ENCODE measurements at regions not wholly inside any gene's neighbourhood (a gene's known extent, or its start where the extent isn't known, plus 50 kb on each side); places are given as distances from the start of the nearest gene placed in this dataset.

DNA sequence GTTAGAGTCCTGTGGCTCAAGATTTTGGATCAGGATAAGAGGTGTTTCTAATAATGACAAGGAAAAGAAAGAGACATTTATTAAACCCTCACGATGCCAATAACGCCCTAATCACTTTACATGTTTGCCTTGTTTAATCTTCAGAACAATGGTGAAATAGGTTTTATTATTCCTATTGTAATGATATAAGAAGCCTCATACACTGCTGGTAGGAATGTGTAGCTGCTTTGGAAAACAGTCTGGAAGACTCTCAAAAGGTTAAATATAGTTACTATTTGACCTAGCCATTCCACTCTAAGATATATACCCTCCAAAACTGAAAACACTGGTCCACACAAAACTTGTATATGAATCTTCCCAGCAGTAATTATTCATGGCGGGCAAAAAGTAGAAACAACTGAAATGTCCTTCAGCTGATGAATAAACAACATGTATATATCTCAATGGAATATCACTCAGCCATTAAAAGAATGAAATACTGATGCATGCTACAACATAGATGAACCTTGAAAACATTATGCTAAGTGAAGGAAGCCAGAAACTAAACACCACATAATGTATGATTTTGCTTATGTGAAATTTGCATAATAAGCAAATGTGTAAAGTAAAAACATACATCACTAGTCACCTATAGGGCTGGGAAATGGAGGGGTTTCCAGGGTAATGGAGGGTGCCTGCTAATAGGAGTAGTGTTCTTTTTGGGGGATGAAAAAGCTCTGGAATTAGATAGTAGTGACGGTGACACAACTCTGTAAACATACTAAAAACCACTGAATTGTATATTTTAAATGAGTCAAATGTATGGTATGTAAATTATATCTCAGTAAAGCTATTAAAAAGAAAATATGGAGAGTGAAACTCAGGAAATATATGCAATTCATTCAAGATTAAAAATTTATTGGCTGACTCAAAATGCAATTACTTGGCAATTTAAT lies 76.9 kb upstream of the ANK3 start:
- DNase-seq (ENCODE audit: low spot score): no peak

DNA sequence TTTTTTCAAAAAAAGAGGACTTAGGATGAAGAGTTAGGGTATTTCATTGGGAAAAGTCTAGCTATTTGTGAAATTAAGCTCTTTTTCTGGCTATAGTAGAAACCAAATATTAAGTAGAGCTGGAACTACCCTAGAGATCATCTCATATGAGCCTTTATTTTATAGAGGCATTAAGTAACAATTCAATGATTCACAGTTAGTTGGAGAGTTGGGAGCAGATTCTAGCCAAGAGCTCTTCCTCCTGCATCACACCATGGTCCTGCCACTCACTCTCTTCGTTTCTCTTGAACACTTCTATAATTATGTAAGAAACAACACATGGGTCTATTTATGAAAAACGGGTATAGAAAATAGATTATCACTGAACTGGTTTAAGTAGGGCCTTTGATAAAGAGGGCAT lies 76.1 kb upstream of the ANK3 start:
- no peak for DNase-seq (ENCODE audit: low spot score)

DNA sequence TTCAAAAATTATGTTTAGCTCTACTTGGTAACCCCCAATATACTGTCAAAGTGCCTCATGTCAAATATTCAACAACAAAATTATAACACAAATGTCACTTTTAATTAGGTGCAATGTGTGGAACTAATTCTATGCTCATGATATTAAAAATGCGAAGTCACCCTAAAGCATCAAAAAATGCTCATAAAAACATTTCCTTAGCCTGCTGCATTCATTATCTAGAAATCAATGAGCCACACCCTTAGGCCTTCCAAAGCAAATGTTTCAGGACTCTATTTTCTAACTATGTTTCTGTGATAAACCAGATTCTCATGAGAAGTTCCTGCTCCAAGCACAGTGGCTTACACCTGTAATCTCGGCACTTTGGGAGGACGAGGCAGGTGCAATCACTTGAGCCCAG lies 75.0 kb upstream of the ANK3 start:
- no peak for DNase-seq (ENCODE audit: low spot score)

DNA sequence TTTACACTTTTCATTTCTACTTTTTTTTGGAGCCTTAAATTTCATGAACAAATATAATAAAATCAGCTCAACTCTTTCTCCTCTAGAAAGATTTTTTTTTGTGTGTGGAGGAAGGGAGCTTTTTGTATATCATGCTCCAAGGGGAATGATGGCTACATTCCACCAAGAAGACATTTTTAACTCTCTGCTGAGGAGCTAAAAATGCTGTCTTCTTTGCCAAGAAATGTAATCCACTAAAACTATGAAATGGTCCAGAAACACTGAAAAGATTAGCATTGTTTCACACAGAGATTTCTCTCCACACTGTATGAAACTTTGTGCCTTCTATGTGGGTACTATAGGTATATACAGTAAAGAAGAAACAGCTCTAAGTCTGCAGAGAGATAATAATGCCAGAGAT lies 74.1 kb upstream of the ANK3 start:
- no peak for DNase-seq (ENCODE audit: low spot score)

DNA sequence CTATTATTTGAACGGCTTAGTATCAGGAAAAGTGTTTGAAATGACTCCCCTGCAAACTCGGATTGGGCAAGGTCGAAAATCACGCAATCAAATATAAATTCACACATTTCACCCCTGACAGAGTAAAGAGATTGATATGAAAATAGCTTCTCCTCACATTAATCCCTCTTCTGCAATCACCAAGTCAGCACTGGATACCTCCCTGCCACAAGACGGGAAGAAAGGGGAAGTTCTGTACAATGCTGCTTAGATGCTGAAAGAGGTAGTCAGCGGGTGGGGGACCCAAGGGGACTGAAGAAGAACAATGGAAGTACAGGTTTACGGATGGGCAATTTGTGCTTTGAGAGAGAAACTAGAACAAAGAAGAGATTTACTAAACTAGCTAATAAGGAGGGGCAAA lies 72.0 kb upstream of the ANK3 start:
- no peak for DNase-seq (ENCODE audit: low spot score)

DNA sequence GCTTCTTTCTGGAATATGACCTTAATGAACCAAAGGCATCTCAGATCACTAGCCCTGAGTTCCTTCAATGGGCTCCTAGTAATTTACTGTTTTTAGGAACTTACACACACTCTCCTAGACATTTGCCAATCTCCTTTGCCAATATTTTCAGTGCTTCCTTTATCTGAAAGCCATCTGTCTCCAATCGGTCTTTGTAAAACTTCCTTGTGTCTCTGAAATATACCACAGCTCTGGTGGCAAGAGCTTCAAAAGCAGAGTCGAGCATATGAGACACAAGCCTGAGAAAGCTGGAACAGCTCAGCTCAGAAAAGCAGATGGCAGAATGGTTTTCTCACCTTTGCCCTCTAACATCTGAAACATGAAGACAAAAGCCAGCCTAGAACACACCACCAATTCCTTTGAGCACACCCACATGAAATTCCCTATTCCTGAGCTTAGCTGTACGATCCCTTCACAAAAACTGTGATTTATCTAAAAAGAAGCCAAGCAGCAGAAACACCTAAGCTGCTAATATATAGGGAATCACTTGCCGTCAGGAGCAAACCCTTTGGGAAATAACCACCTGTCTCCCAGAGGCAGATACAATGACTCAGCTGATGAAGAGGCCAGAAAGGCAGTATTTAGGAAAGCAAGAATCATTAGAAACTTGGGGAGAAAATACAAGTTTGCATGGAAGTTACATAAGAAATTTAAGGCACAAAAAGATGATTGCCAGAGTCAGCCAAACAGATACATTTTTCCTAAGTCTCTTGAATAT lies 70.2 kb upstream of the ANK3 start:
- no peak for DNase-seq (ENCODE audit: low spot score)

DNA sequence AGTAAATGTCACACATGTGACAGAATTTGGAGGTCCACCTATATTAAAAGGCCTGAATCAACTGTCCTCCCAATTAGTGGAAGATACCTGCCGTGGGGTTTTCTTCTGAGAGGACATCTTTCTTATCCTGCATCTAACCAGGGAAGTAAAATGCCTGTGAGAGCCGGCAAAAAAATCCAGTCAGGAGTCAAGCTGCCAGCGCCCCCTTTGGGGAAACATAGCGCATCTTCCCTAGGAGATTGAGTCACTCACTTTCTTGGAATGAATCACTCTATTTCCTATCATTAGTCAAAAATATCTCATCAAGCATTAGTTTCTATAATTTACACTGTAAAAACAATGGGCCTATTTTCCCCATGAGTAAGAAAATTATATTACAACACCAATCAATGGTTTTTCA lies 66.4 kb upstream of the ANK3 start:
- DNase-seq (ENCODE audit: low spot score): no peak

DNA sequence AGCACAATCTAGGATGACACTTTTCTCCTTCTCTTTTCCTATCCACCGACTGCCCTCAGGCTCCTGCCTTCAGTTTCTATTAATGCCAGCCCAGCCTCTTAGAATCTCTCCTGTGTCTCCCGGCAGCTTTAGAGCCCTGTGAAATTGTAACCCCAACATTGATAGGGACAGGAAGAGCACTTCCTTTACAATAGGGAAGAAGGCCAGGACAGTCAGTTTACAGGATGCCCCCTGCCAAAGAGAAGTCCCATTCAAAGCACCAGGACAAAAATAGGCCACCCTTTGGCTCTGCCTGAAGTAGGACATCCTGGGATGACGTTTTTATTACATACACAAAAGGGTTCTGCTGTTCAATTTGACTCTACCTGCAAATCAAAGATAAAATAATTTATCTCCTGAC lies 64.7 kb upstream of the ANK3 start:
- DNase-seq (ENCODE audit: low spot score): no peak

DNA sequence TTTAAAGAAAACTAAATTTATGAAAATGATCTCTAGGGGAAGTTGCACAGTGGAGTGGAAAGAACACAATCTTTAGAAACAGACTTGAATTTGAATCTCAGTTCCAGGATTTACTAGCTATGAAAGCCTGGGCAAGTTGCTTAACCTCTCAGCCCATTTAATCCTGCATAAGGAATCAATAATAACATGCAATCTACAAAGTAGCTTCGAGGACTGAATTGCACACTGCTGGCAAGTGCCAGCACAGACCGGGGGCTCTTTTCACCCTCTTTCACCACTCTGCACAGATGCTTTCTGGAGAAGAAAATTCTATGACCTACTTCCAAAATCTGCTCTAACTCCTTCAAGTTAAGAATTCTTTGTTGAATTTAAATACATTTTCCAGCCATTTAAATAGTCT lies 63.4 kb upstream of the ANK3 start:
- DNase-seq (ENCODE audit: low spot score): no peak

DNA sequence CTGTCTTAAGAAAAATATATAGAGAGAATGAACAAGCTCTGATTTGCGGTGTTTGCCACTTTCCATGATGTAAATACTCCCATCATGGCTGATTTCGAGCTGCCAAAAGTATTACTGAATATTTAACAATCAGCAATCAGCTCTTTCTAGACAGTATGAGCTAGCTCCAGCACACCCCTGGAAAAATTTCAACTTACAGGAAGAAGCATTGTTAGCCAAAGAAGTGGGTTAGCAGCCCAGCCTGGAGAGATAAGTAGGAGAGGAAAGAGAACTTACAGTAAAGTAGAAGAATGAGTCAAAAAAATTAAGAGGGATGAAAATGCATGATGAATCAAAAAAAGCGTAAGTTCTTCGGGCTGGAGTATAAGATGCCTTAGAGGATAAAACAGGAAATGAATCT lies 60.6 kb upstream of the ANK3 start:
- no peak for DNase-seq (ENCODE audit: low spot score)

DNA sequence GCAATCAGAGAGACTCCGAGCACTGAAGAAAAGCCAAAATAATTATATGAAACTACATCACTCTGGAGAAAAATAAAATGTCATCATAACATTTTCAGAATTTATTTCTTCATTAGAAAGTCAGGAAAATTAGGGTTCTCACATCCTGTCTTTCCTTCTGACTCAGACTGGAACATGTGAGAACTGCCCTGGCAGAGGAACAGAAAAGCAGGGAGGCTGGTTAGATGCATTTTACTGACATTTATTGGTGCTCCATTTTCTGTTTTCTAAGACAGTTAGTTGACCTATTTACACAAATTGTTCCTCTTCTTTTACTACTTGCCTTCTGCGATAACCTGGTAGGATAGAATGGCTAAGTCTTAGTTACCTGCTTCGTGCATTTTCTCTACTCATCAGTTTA lies 58.6 kb upstream of the ANK3 start:
- DNase-seq (ENCODE audit: low spot score): no peak

DNA sequence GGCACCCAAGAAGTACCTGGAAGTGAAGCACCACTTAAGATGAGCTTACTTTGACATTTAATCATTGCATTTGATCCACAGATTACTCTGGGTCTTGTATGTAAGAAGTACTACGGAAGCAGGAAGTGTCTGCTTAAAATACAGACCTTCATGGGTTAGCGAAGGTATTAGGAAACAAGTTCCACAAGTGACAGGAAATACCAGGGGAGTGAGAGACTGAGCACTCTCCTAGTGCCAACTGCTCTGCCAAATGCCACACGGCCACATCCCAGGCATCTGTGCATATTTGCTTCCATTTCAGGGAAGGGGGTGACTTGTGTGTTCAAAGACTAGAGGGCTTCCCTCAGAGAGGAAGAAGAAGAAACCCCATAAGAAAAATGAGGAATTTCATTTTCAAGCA lies 57.2 kb upstream of the ANK3 start:
- peak; percentile 15 for DNase-seq (ENCODE audit: low spot score)

DNA sequence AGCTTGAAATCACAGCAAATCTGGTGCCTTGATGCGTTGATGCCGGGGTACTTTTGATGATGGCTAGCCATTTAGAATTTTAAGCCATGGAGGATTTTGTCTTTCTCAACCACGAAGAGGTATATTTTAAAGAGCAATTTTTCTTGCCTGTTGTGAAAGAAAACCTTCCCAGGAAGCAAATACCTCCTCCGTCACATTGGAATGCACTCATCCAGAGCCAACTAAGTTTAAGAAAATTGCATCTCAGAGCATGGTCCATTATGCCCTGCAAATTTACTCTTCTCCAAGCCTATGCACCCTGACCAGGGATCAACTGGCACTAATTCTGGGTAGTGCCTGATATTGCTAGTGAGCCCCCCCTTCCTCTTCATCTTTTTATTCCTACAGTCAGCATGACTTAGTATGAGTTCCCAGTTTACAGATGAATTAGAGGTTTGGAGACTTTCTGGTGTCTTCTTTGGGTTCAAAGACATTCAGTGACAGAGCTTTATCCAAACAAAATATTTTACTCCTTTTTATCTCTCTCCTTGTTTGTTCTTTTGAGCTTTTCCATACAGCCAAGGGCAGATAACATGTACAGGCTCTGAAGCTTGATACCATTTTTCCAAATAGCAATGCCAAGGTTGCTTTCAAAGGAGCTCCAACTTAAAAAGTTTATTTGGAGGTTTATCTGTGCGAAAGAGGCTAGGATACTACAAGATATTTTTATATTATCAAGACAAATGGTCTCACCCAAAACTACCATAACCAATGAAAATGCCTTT lies 56.6 kb upstream of the ANK3 start:
- DNase-seq (ENCODE audit: low spot score): no peak

DNA sequence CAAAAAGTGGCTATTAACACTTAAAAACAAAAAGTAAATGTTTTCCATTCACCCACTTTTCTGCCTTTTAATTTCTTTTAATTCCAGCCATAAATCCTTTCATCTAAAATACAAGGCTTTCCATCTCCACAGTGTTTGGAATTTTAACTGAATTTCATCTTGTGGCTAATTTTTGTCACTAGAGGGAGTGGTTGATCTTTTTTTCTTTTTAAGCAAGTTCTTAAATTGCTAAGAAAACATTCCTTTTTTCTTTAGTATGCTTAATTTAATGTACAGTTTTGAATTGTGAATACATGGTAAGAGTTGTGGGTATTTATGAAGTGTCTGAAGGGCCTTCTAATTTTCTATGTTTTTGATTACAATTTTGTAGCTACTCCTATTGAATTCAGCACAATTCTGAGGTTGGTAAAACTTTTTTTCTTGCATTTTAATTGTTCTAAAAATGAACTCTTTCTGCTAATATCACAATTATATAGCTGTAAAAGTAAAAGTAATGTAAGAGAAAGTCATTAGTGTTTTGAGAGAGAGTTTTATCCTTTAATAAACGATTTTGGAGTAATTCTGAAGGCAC lies 54.9 kb upstream of the ANK3 start:
- DNase-seq (ENCODE audit: low spot score): no peak

DNA sequence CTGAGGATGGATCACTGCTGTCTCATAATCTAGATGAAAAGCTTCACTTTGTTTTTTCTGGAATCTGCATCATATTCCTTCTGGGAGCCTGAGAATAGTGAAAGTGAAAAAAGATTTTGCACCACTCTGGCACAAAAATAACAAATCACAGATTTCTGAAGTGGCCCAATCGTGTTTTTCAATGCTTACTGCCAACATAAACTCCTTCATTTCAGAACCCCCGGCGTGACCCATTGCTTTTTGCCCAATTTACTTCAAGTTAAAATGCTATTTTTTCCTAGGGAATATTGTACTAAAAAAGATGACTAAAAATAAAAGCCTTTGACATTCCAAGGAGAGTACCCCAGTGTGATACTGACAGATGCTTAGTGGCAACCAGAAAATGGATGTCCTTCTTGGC lies 53.7 kb upstream of the ANK3 start:
- no peak for DNase-seq (ENCODE audit: low spot score)

DNA sequence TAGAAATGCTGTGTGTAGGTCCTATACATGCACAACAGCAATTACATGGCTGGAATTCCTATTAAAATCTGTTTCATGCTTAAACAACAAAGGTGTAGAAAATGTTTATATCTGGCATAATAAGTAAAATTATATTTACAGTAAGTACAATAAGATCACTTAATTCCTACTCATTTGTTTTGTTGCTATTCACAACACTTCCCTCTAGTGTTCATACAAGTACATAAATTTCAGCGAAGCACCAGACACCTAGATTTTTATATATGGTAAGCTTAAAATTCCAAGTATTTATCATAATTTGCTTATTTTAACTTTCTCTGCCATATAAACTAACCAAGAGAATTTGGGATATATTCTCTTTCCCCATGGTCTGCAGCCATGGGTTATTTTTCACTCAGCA lies 51.8 kb upstream of the ANK3 start:
- DNase-seq (ENCODE audit: low spot score): no peak

DNA sequence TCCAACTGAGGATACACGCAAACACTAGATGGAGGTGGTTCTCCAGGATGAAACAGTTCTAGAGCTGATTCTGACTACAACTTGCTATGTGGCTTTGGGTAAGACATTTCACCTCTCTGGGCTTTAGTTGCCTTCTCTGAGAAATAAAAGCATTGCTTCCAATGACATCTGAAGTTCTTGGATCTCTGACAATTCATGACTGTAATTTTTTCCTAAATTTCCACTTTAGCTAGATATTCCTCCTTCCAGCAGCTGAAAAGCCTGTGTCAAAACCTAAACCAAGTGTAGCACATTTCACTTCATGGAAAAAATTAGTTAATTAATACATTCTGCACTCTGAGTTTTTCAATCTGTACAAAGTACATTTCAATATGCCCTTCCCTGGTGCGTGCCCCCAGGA lies 50.0 kb upstream of the ANK3 start:
- DNase-seq (ENCODE audit: low spot score): no peak
